CD4-positive, alpha-beta T cell treated with Interleukin-4 for 1 hour (primary cell): ENCODE measurements at regions not wholly inside any gene's neighbourhood (a gene's known extent, or its start where the extent isn't known, plus 50 kb on each side); places are given as distances from the start of the nearest gene placed in this dataset.
A peak's percentile ranks its signal among the peaks of the same experiment; 100 is the strongest.

Source experiments
- DNase-seq, 2 donors: peaks; one replicate each; pipeline ENCODE4 v3.0.0-alpha.2; 2020 to 2022

- DNase-seq, result no peak
Measured at GRCh38 chr22:48872271-48873190, 955.1 kb downstream of the BRD1 start.

DNA sequence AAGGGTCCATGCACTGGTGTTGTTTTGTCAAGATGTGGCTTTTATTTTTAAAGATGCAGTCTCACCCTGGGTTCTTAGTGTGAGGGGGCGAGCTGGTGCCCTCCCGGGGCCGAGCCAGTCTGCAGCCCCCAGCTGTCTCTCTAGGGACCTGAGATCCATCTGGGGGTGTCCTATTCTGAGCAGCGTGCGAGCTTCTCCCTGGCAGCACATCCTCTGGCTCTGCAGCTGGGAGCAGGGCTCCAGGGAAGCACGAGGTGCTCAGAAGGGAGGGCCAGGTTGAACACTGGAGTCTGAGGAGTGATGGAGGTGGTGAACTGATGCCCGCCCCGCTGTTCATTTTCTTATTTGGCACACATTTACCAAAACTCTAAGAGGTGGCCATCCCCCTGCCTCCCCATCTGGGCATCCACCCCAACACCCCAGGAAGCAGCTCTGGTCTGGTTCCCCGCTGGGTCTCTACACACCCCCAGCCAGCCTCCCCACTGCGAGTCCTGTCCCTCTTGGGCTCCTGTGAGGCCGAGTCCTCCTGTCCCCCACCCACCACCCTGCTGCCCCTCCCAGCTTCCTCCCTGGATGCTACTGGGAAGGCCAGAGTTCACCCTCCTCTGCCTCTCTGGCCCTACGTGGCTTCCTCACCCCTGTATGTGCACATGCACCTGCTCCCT lies 956.4 kb downstream of the BRD1 start:
- DNase-seq, result no peak

DNA sequence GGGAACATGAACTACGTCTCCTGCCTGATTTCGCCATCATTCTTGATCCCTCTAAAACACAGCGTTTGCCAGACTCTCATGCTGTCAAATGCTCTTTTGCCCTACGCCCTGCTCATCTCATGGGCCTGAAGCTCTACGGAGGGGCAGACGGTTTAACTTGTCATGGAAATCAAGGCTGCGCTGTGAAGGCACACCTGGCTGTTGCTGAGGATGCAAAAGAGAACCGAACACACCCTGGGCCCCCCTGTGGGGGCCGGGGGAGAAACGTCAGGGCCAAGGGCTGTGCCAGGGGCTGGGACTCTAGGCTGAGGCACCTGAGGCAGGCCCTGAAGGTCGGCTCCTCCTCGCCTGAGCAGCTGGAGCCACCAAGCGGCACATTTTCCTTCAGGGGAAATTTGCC lies 957.2 kb downstream of the BRD1 start:
- no peak for DNase-seq

GRCh38 chr22:48869788-48870187 lies 957.9 kb downstream of the BRD1 start:
- no peak for DNase-seq

- no peak for DNase-seq
Measured at GRCh38 chr22:48869161-48869560, 958.5 kb downstream of the BRD1 start.

- no peak for DNase-seq
Measured at GRCh38 chr22:48868554-48868953, 959.1 kb downstream of the BRD1 start.

GRCh38 chr22:48867891-48868290 lies 959.8 kb downstream of the BRD1 start:
- no peak for DNase-seq

- no peak for DNase-seq
Measured at GRCh38 chr22:48866906-48867681, 960.6 kb downstream of the BRD1 start.

DNA sequence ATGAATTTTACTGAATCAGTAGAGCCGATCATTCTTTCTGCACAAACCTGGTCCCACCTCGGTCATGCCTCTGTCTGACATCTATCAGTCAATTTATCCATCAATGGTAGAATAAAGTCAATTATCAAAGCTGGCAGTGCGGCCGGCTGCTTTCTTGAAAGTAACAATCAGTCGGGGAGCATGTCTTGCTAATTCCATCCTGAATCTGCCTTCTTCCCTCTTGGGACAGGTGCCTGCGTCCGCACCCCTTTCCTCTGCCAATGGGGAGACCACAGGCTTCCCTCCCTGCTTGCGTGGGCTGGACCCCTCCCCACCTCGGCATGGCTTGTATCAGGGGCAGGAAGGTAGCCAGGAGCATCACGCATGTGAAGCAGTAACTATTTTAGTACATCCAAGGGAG lies 962.9 kb downstream of the BRD1 start:
- DNase-seq, result no peak

GRCh38 chr22:48863965-48864528 lies 963.6 kb downstream of the BRD1 start:
- no peak for DNase-seq

DNA sequence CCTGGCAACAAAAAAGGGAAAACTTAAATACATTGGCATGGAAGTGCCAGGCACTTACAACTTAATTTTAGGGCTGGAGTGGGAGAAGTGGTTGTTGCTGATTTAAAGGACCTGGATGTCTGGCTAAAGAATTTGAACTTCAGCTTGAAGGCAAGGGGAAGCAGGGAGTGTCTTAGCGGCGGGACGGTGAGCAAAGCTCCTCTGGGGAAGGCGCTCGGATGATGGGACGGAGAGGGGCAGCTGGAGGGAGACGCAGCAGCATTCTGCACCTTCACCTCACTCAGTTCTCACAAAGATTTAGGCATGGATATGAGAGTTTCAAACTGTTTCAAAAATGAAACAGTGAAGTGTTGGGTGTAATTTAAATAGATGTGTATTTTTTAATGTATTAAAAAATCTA lies 967.1 kb downstream of the BRD1 start:
- DNase-seq, result no peak

- no peak for DNase-seq
Measured at GRCh38 chr22:48858856-48859255, 968.8 kb downstream of the BRD1 start.

GRCh38 chr22:48858121-48858520 lies 969.6 kb downstream of the BRD1 start:
- no peak for DNase-seq

DNA sequence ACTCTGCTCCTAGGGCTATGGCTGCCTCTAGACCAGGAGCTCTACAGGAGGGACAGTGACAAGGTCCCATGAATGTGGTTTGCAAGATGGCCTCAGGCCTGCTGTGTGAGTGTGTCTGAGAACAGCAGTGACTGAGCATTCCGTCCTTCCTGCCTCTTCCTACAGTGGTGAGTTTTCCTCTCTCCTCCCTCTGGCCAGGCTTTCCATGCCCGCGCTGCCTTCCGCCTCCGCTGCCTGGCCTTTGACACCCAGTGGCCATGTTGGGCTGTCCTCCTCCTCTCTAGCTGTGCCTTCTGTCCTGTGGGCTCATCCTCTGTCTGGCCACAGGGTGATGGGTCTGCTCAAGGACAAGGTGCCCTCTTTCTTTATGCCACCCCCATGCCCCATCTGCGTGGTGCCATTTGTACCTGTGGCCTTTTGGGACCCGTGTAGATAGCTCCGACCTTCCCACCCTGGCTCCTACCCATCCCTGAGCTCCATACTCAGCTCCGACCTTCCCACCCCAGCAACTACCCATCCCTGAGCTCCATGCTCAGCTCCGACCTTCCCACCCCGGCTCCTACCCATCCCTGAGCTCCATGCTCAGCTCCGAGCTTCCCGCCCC lies 970.4 kb downstream of the BRD1 start:
- DNase-seq, result no peak

DNA sequence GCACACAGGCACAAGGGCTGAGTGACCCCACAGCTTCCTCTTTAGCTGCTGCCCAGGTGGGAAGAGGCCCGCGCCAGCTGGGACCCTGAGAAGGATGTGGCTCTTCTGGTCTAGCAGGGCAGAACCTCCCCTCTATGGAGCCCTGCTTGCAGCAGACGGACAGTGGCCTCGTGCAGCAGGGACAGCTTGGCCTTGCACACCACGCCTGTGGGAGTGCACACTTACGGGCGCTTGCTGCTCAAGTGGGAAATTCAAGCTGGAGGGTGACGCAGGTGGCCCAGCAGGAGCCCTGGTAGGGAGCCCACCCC lies 971.4 kb downstream of the BRD1 start:
- DNase-seq, result no peak

- DNase-seq, result no peak
Measured at GRCh38 chr22:48855593-48856307, 971.9 kb downstream of the BRD1 start.

GRCh38 chr22:48855013-48855412 lies 972.7 kb downstream of the BRD1 start:
- no peak for DNase-seq

DNA sequence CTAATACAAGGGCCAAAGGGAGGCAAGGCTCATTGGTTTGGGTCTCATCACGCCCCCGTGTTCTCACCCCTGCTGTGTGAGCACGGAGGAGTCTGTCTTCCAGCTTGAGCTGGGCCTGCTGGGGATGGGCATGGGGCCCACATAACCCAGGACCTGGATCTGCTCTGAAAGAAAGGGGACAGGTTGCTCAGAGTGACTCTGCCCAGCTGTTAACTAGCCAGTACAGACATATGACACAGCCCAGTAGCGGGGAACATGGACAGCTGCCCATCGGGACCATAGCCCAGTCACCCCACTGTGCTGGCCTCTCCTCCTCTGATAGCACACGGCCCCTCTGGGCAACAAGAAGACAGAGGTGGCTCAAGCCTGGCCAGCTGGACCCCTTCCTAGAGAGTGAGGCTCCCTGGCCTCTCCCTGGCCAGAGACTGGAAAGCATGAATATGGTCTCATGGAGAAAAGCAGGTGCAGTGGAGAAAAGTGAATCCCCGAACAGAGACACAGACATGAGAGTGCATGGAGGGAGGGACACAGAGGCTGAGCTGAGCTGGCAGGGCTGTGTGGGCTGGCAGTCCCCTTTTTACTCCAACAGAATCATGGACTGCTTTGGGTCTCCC lies 973.9 kb downstream of the BRD1 start:
- no peak for DNase-seq

DNA sequence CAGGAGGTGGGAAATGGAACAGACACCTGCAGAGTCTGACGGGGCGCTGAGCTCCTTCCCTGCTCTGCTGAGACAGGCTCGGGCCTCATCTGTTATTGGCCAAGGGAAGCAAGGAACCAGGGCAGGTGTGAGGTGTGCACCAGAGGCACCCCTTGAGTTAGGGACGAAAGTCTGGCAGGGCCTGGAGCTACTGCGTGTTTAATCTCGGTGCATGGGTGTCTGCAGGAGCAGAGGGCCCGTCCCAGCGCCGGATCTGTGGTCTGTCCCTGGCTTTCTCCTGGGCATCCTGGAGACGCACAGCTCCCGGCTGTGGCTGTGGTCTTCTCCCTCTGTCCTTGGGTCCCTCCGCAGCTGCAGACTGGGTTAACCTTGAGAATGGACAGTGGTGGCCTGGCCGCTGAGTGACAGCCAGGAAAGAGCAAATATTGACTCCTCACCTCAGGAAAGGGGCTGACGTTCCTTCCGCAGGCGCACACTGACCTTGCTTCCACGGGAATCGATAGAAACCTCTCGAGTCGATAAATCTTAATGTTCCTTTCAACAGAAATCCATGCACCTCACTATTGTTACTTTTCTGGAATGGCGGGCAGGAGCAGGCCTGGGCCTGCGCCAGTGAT lies 975.6 kb downstream of the BRD1 start:
- peak in 1 of 2 donors; percentile 10 for DNase-seq

DNA sequence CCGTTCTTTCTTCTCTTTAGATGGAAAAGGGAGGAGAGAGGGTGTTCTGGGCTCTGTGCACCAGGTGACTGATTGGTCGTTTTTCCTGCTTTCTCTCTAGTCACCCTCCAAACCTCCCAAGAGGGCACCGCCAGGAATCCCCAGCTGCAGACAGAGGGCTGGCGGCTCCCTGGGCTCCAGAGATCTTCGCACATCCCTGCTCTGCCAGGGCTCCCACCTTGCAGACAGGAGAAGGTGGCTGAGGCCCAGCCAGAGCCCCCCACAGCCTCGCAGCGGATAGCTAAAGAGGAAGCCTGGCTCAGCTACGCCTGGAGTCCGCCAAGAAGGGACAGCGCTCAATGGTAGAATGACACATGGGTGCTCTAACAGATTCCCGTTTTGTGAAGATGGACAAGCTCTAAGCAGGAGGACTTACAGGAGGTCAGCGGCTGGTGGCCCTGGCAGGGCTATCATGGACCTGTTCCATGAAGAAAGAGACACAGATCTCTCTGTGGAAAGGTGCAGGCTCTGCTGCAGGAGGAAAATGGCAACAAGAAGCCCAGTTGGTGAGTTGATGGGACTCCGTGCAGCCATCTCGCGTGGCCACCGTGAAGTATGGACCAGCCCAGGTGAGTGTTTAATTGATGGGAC lies 976.9 kb downstream of the BRD1 start:
- DNase-seq, result no peak
